ENCODE measurements at regions not wholly inside any gene's neighbourhood (a gene's known extent, or its start where the extent isn't known, plus 50 kb on each side); places are given as distances from the start of the nearest gene placed in this dataset.

DNA sequence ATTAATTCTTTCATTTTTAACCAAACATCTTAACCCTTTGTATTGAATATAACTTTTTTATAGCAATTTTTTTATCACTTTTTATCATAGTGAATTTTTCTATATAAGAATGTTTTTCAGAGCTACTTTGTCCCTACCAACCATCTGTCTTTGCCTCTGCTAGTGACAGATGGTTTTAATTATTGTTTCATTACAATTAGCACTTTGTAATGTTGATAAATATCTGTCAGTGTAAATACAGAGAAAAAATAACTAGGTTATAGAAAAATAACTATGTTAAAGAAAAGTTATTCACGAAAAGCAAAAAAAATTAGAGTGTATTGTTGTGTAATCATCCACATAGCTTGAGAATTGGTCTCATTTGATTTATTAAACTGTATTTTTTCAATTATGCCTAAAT lies 91.0 kb upstream of the CDH19 start:
- ChIA-PET CTCF (no interaction called here), RAD21 (ENCODE audit: low non-redundant PET in 1 of 2, low total read pairs in 2 of 2, uncharacterized antibody in 2 of 2, unreplicated experiment in 2 of 2) (interaction anchor here in 1 of 2 experiments (0.5 kb wide), 1 partner anchor 536 kb away, joined by 5 read pairs; no protein-coding TSS in a partner anchor), POLR2A (no interaction called here)
- H3K9ac ChIP-seq (ENCODE audit: low read length), result no peak overlapping the region
- H4K20me1 ChIP-seq (ENCODE audit: insufficient read depth), result no peaks in the 10 kb centered on the region
- H3K9me2 ChIP-seq (ENCODE audit: insufficient read depth), result no peaks in the 10 kb centered on the region
- no peak overlapping the region for H3K4me3 ChIP-seq (replicated peaks in 1 of 2; ENCODE audit: low read depth in 1 of 2, low read length in 2 of 2)
- H3K79me2 ChIP-seq (ENCODE audit: insufficient read depth, low read length), result no peaks in the 10 kb centered on the region
- DNase-seq (ENCODE audit: low read depth, low spot score), result no peak
- H2AFZ ChIP-seq (ENCODE audit: low read depth, low read length, poor library complexity, severe bottlenecking), result no peak overlapping the region
- H3K36me3 ChIP-seq (ENCODE audit: control insufficient read depth in 1 of 2, insufficient read depth in 2 of 2, low read length in 2 of 2), result no peaks in the 10 kb centered on the region
- intact Hi-C loops (cut with micrococcal nuclease), result no loop called here
- H3K27me3 ChIP-seq (ENCODE audit: insufficient read depth, low read length), result no peaks in the 10 kb centered on the region
- no peak overlapping the region for H3K27ac ChIP-seq (ENCODE audit: low read depth, low read length)
- H3K4me1 ChIP-seq (ENCODE audit: control insufficient read depth in 1 of 2, insufficient read depth in 2 of 2, low read length in 2 of 2), result no peaks in the 10 kb centered on the region
- H3K4me2 ChIP-seq (ENCODE audit: low read length), result no peak overlapping the region
- TF ChIP-seq, protein P1, sequence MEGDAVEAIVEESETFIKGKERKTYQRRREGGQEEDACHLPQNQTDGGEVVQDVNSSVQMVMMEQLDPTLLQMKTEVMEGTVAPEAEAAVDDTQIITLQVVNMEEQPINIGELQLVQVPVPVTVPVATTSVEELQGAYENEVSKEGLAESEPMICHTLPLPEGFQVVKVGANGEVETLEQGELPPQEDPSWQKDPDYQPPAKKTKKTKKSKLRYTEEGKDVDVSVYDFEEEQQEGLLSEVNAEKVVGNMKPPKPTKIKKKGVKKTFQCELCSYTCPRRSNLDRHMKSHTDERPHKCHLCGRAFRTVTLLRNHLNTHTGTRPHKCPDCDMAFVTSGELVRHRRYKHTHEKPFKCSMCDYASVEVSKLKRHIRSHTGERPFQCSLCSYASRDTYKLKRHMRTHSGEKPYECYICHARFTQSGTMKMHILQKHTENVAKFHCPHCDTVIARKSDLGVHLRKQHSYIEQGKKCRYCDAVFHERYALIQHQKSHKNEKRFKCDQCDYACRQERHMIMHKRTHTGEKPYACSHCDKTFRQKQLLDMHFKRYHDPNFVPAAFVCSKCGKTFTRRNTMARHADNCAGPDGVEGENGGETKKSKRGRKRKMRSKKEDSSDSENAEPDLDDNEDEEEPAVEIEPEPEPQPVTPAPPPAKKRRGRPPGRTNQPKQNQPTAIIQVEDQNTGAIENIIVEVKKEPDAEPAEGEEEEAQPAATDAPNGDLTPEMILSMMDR (IDR thresholded peaks at IDR 0.05 in 2 of 3, conservative IDR thresholded peaks at IDR 0.05 in 1 of 3; ENCODE audit: borderline replicate concordance in 1 of 3, insufficient read depth in 1 of 3, low read depth in 2 of 3, low read length in 2 of 3), result no peak
- TF ChIP-seq ZFX (IDR thresholded peaks at IDR 0.05), result no peak
- no peak for TF ChIP-seq EZH2phosphoT487 (IDR thresholded peaks at IDR 0.05; ENCODE audit: borderline replicate concordance)
- no peak for TF ChIP-seq EGR1 (IDR thresholded peaks at IDR 0.05; ENCODE audit: low read depth)
- no peak for TF ChIP-seq EZH2 (IDR thresholded peaks at IDR 0.05)
- ATAC-seq, result no peak
- peaks cover 0 to 10% of the 10 kb centered on the region in 2 experiments; a peak in 1 of 4 replicates for H3K9me3 ChIP-seq (ENCODE audit: control insufficient read depth in 1 of 2, insufficient read depth in 1 of 2, low read depth in 1 of 2, low read length in 2 of 2)
- BruUV-seq (replicated peaks), result no TSS peak

DNA sequence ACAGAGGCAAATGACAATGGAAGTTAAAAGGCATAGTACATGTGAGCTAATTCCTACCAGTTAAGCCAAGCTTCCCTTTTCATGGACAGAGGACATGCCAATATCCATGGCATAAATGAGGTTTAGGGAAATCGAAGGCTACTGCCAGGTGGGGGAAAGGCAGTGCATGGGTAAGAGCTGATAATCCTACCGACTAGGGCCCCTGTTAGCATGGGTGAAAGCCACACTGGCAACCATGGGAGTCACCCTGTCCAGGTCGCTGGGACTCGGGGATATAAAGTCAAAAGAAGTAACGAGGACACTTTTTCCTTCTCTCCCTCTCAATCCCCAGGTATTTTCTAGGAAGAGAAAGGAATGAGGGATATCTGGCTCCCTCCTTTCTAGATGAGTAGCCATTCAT lies 83.7 kb upstream of the CDH19 start:
- no TSS peak for BruUV-seq (replicated peaks)
- H3K27ac ChIP-seq (ENCODE audit: low read depth, low read length), result no peak overlapping the region
- H3K4me1 ChIP-seq (ENCODE audit: control insufficient read depth in 1 of 2, insufficient read depth in 2 of 2, low read length in 2 of 2), result no peaks in the 10 kb centered on the region
- intact Hi-C loops (cut with micrococcal nuclease), result no loop called here
- no peaks in the 10 kb centered on the region for H3K36me3 ChIP-seq (ENCODE audit: control insufficient read depth in 1 of 2, insufficient read depth in 2 of 2, low read length in 2 of 2)
- H3K27me3 ChIP-seq (ENCODE audit: insufficient read depth, low read length), result no peaks in the 10 kb centered on the region
- H2AFZ ChIP-seq (ENCODE audit: low read depth, low read length, poor library complexity, severe bottlenecking), result no peak overlapping the region
- RAD21 ChIA-PET (ENCODE audit: low non-redundant PET in 1 of 2, low total read pairs in 2 of 2, uncharacterized antibody in 2 of 2, unreplicated experiment in 2 of 2), result no interaction called here
- H3K4me3 ChIP-seq (replicated peaks in 1 of 2; ENCODE audit: low read depth in 1 of 2, low read length in 2 of 2), result no peak overlapping the region
- DNase-seq (ENCODE audit: low read depth, low spot score) (no peak), ATAC-seq (no peak)
- H3K4me2 ChIP-seq (ENCODE audit: low read length), result no peak overlapping the region
- H3K9me3 ChIP-seq (ENCODE audit: control insufficient read depth in 1 of 2, insufficient read depth in 1 of 2, low read depth in 1 of 2, low read length in 2 of 2), result peaks cover 3 to 25% of the 10 kb centered on the region in 2 experiments; a peak in 3 of 4 replicates
- H3K79me2 ChIP-seq (ENCODE audit: insufficient read depth, low read length), result no peaks in the 10 kb centered on the region
- no peaks in the 10 kb centered on the region for H3K9me2 ChIP-seq (ENCODE audit: insufficient read depth)
- no peak overlapping the region for H3K9ac ChIP-seq (ENCODE audit: low read length)
- POLR2A ChIA-PET, result no interaction called here
- CTCF ChIA-PET, result interaction anchor here (0.7 kb wide), 1 partner anchor 866 kb away, joined by 4 read pairs; no protein-coding TSS in a partner anchor
- no peaks in the 10 kb centered on the region for H4K20me1 ChIP-seq (ENCODE audit: insufficient read depth)
- TF ChIP-seq POLR2A (IDR thresholded peaks at IDR 0.05; ENCODE audit: borderline replicate concordance, extremely low read depth, insufficient read depth, insufficient read length) (no peak), ZFX (IDR thresholded peaks at IDR 0.05) (no peak), JUND (IDR thresholded peaks at IDR 0.05) (no peak), POLR2AphosphoS5 (IDR thresholded peaks at IDR 0.05; ENCODE audit: low read depth, low read length) (no peak), SRF (IDR thresholded peaks at IDR 0.05; ENCODE audit: low read depth) (no peak), EZH2phosphoT487 (IDR thresholded peaks at IDR 0.05; ENCODE audit: borderline replicate concordance) (no peak), SIN3A (IDR thresholded peaks at IDR 0.05; ENCODE audit: low read depth) (no peak), RAD21 (IDR thresholded peaks at IDR 0.05; ENCODE audit: low read depth) (no peak), FOSL1 (IDR thresholded peaks at IDR 0.05; ENCODE audit: low read depth) (no peak)
- TF ChIP-seq, protein P1 (IDR thresholded peaks at IDR 0.05 in 2 of 3, conservative IDR thresholded peaks at IDR 0.05 in 1 of 3; ENCODE audit: borderline replicate concordance in 1 of 3, insufficient read depth in 1 of 3, low read depth in 2 of 3, low read length in 2 of 3), result no peak
- TF ChIP-seq, protein P2, sequence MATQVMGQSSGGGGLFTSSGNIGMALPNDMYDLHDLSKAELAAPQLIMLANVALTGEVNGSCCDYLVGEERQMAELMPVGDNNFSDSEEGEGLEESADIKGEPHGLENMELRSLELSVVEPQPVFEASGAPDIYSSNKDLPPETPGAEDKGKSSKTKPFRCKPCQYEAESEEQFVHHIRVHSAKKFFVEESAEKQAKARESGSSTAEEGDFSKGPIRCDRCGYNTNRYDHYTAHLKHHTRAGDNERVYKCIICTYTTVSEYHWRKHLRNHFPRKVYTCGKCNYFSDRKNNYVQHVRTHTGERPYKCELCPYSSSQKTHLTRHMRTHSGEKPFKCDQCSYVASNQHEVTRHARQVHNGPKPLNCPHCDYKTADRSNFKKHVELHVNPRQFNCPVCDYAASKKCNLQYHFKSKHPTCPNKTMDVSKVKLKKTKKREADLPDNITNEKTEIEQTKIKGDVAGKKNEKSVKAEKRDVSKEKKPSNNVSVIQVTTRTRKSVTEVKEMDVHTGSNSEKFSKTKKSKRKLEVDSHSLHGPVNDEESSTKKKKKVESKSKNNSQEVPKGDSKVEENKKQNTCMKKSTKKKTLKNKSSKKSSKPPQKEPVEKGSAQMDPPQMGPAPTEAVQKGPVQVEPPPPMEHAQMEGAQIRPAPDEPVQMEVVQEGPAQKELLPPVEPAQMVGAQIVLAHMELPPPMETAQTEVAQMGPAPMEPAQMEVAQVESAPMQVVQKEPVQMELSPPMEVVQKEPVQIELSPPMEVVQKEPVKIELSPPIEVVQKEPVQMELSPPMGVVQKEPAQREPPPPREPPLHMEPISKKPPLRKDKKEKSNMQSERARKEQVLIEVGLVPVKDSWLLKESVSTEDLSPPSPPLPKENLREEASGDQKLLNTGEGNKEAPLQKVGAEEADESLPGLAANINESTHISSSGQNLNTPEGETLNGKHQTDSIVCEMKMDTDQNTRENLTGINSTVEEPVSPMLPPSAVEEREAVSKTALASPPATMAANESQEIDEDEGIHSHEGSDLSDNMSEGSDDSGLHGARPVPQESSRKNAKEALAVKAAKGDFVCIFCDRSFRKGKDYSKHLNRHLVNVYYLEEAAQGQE (IDR thresholded peaks at IDR 0.05; ENCODE audit: low read depth), result no peak

Data from HCT116 (cell line).